GM23248 (cell line): ENCODE measurements at regions not wholly inside any gene's neighbourhood (a gene's known extent, or its start where the extent isn't known, plus 50 kb on each side); places are given as distances from the start of the nearest gene placed in this dataset.

Source experiments
- DNase-seq: peaks from one replicate; pipeline ENCODE4 v3.0.0-alpha.2; 2015
- H2AFZ ChIP-seq: fragments of 200-600 bp; sonication (generic); 2 replicates; pipeline ENCODE4 v1.6.1; 2016; ENCODE audit warnings: antibody characterized with exemption
- H3F3A ChIP-seq: fragments of 200-600 bp; sonication (generic); 2 replicates; pipeline ENCODE4 v1.6.1; 2016; ENCODE audit warnings: mild to moderate bottlenecking, antibody characterized with exemption, mixed run types; ENCODE audit not compliant: insufficient read depth
- H3K27ac ChIP-seq: fragments of 200-600 bp; sonication (generic); 2 replicates; pipeline ENCODE4 v1.5.1; 2016; ENCODE audit warnings: mild to moderate bottlenecking
- H3K27me3 ChIP-seq: fragments of 200-600 bp; sonication (generic); replicated peaks from 2 replicates; pipeline ENCODE4 v1.6.1; 2016; ENCODE audit warnings: mild to moderate bottlenecking; ENCODE audit not compliant: insufficient read depth
- H3K36me3 ChIP-seq: fragments of 200-600 bp; sonication (generic); 2 replicates; pipeline ENCODE4 v1.6.1; 2016; ENCODE audit warnings: low read depth, mild to moderate bottlenecking
- H3K4me1 ChIP-seq: fragments of 200-600 bp; sonication (generic); 2 replicates; pipeline ENCODE4 v1.6.1; 2016; ENCODE audit warnings: mild to moderate bottlenecking; ENCODE audit not compliant: insufficient read depth
- H3K4me2 ChIP-seq: fragments of 200-600 bp; sonication (generic); one replicate; pipeline ENCODE4 v1.6.1; 2016; ENCODE audit warnings: mild to moderate bottlenecking; ENCODE audit not compliant: unreplicated experiment
- H3K4me3 ChIP-seq: fragments of 200-600 bp; sonication (generic); 2 replicates; pipeline ENCODE4 v1.5.1; 2016; ENCODE audit warnings: mild to moderate bottlenecking
- H3K79me2 ChIP-seq: fragments of 200-600 bp; sonication (generic); 2 replicates; pipeline ENCODE4 v1.6.1; 2016; ENCODE audit warnings: mild to moderate bottlenecking; ENCODE audit not compliant: insufficient read depth
- H3K9ac ChIP-seq: fragments of 200-600 bp; sonication (generic); 2 replicates; pipeline ENCODE4 v1.6.1; 2016; ENCODE audit warnings: mild to moderate bottlenecking
- H3K9me2 ChIP-seq: fragments of 200-600 bp; sonication (generic); 2 replicates; pipeline ENCODE4 v1.6.1; 2016; ENCODE audit warnings: mixed run types, mild to moderate bottlenecking, moderate library complexity; ENCODE audit not compliant: insufficient read depth
- H3K9me3 ChIP-seq: fragments of 200-600 bp; sonication (generic); one replicate; pipeline ENCODE4 v1.6.1; 2017; ENCODE audit warnings: low read depth
- H4K20me1 ChIP-seq: fragments of 200-600 bp; sonication (generic); 2 replicates; pipeline ENCODE4 v1.6.0; 2016; ENCODE audit not compliant: insufficient read depth
- EZH2 ChIP-seq: fragments of 200-600 bp; sonication (generic); IDR thresholded peaks from 2 replicates; pipeline ENCODE4 v1.6.1; 2018; ENCODE audit warnings: antibody characterized with exemption, mild to moderate bottlenecking; ENCODE audit not compliant: insufficient read depth, poor library complexity, severe bottlenecking
- EZH2phosphoT487 ChIP-seq: fragments of 200-600 bp; sonication (generic); IDR thresholded peaks from 2 replicates; pipeline ENCODE4 v1.6.1; 2018; ENCODE audit warnings: antibody characterized with exemption, moderate library complexity, mild to moderate bottlenecking, low read depth; ENCODE audit not compliant: insufficient read depth
- whole genome bisulfite sequencing, 2 experiments: methylation state at CpG; one replicate each; pipeline ENCODE4 v1.1.6; 2015 to 2017; ENCODE audit warnings: low lambda C conversion rate in 2 of 2, low coverage in 1 of 2; ENCODE audit errors: missing lambda C conversion rate in 2 of 2; 5-methylcytosine and 5-hydroxymethylcytosine counted together
- in situ Hi-C: fragments of 300-500 bp; cut with MboI; formaldehyde crosslinking; loops from 2 replicates; pipeline ENCODE4 v1.15.0; 2020

DNA sequence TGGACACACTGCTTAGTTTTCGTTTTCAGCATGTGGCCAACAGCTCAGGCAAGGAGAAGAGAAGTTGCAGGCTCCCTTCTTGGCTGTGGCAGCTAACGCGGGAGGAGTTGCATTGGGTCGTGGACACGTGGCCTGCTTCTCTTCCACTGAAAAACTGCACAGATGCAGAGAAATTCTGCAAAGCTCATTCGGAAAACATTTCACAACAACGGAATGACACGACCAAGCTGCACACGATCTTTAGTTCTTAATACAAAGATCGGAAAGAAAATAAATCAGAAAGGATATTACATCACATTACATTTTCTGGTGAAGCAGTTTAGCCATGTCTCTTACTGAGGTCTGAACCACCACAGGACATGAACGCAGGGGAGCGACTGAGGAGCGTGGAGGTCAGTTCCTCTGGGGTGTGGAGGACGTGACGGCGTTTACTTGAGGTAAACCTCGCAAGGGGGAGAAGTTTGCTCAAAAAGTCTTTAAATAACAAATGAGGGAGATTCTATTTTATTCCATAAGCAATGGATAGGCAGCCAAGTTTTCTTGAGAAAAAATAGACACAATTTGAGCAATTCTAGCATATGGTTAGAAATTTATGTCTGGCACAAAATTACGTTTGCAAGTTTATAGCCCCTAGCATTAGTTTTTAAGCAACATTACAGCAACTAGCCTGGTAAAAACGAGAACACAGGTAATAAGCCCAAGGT is 178.3 kb downstream of the THBS2 start:
- Histone ChIP-seq H3K27ac (peak overlapping the region; percentile 84), H3K27me3 (no peaks in the 10 kb centered on the region)

DNA sequence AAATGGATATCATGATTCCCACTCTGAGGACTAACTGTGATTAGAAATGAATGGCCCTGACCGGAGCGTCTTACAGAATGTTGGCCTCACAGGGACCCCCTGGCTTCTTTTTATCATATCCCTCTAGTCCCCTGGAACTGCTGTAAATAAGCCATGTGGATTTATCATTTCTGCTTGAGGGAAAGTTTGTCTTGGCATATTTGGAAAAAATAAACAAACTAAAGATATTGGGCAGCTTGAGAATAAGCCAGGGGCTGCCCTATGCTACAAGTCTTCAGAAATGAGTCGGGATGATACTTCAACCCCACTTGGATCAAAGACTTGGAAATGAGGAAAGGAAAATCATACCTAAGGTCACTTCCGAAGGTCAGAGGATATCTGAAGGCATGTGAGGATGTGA is 179.1 kb downstream of the THBS2 start:
- Histone ChIP-seq H4K20me1 (no peaks in the 10 kb centered on the region), H3K4me2 (peak overlapping the region; percentile 68), H3K27me3 (no peaks in the 10 kb centered on the region), H3K9me2 (no peaks in the 10 kb centered on the region), H3K36me3 (no peaks in the 10 kb centered on the region), H3K27ac (peak overlapping the region; percentile 84), H3K79me2 (no peaks in the 10 kb centered on the region), H3F3A (peaks cover 57% of the 10 kb centered on the region), H2AFZ (peak overlapping the region; percentile 85), H3K9ac (peak overlapping the region; percentile 75; the same call in 1 of the 2 replicates), H3K4me1 (peaks cover 59% of the 10 kb centered on the region), H3K9me3 (no peaks in the 10 kb centered on the region), H3K4me3 (no peak overlapping the region)
- in situ Hi-C loops, result no loop called here
- peak; percentile 27 for DNase-seq
- TF ChIP-seq EZH2phosphoT487 (no peak), EZH2 (no peak)
- WGBS, 2 experiments, result 47 to 51% methylated on average over 4 of the region's 4 CpGs

More for the DNA sequence above, 178.3 kb downstream of the THBS2 start:
- TF ChIP-seq EZH2phosphoT487, result no peak
- TF ChIP-seq EZH2, result no peak
- in situ Hi-C loops, result no loop called here
- Histone ChIP-seq H3K4me3 (peak overlapping the region; percentile 45), H3K9me3 (no peaks in the 10 kb centered on the region), H3K36me3 (no peaks in the 10 kb centered on the region), H3K9me2 (no peaks in the 10 kb centered on the region), H3K4me1 (peaks cover 50% of the 10 kb centered on the region), H3K4me2 (peak overlapping the region; percentile 68), H3K79me2 (no peaks in the 10 kb centered on the region), H4K20me1 (no peaks in the 10 kb centered on the region), H2AFZ (peak overlapping the region; percentile 85), H3K9ac (peak overlapping the region; percentile 75), H3F3A (peaks cover 51% of the 10 kb centered on the region)
- peak; percentile 89 for DNase-seq
- 9 to 13% methylated on average over 19 of the region's 19 CpGs for WGBS, 2 experiments

- H3K27me3 ChIP-seq, result no peaks in the 10 kb centered on the region
- DNase-seq, result peak; percentile 52
- WGBS, 2 experiments, result 14 to 23% methylated on average over 3 of the region's 3 CpGs
- peaks cover 57% of the 10 kb centered on the region for H3F3A ChIP-seq
- H3K4me2 ChIP-seq, result no peak overlapping the region
- peaks cover 60% of the 10 kb centered on the region for H3K4me1 ChIP-seq
- H3K9me2 ChIP-seq, result no peaks in the 10 kb centered on the region
- TF ChIP-seq EZH2phosphoT487 (no peak), EZH2 (no peak)
- no peak overlapping the region for H3K4me3 ChIP-seq
- no peaks in the 10 kb centered on the region for H3K9me3 ChIP-seq
- H4K20me1 ChIP-seq, result no peaks in the 10 kb centered on the region
- H3K9ac ChIP-seq, result no peak overlapping the region; the same call in 1 of the 2 replicates
- H3K79me2 ChIP-seq, result no peaks in the 10 kb centered on the region
- no peaks in the 10 kb centered on the region for H3K36me3 ChIP-seq
- peak overlapping the region; percentile 50 for H3K27ac ChIP-seq
- H2AFZ ChIP-seq, result no peak overlapping the region
- in situ Hi-C loops, result no loop called here
Observed at GRCh38 chr6:169073311-169073710, 180.3 kb downstream of the THBS2 start.

DNA sequence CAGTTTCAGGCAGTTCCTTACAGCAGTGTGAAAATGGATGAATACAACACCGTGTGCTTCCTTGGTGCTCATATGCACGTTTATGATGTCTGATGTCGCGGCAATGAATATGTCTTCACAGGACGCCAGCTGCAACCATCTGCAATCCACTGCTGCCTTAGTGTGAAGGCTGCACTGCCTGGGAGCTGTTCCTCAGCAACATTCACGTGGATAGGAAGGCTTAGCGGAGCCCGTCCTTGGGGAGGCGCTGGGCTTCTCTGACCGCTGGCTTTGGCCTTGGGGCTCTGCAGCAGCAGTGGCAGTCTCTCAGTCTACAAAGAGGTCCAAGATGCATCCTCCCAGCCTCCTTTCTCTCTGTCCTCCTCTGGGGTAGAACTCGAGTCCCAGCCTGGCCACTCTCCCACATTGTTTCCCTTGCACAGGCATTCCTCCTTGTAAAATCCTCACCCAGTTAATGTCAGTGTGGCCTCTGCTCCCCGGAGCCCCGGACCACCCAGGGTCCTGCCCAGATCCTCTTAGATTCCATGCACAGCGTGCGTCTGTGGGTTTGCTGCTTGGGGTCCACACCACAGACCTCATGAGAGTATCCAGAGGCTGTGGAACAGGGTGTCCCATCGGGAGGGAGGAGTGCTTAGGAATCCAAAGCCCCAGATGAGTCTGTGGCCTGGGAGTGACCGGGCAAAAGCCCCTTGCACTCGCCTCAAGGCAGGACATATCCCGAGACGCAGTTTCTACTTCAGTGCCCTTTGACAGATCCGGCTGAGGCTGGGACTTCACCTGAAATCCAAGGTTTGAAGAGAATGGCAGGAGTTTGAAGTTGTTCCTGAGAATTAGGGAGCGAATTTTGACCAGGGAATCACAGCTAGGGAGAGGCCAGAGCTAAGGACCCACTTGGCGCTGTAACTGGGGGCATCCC is 181.3 kb downstream of the THBS2 start:
- Histone ChIP-seq H3F3A (peaks cover 57% of the 10 kb centered on the region), H3K36me3 (no peaks in the 10 kb centered on the region), H3K27me3 (no peaks in the 10 kb centered on the region), H3K9me3 (no peaks in the 10 kb centered on the region), H3K79me2 (no peaks in the 10 kb centered on the region), H3K9ac (no peak overlapping the region; the same call in 1 of the 2 replicates), H3K4me3 (no peak overlapping the region), H3K9me2 (no peaks in the 10 kb centered on the region), H3K4me2 (no peak overlapping the region), H2AFZ (no peak overlapping the region), H3K27ac (peak overlapping the region; percentile 86), H4K20me1 (no peaks in the 10 kb centered on the region), H3K4me1 (peaks cover 60% of the 10 kb centered on the region)
- in situ Hi-C loops, result no loop called here
- no peak for TF ChIP-seq EZH2
- no peak for TF ChIP-seq EZH2phosphoT487
- WGBS, 2 experiments, result 82 to 83% methylated on average over 23 of the region's 23 CpGs
- no peak for DNase-seq
